ENCODE measurements at regions not wholly inside any gene's neighbourhood (a gene's known extent, or its start where the extent isn't known, plus 50 kb on each side); places are given as distances from the start of the nearest gene placed in this dataset.
"Not testable (repeated sequence)": the region's sequence is repeated elsewhere in the genome, so short reads cannot be mapped to it uniquely, and the experiment has no call there.

DNA sequence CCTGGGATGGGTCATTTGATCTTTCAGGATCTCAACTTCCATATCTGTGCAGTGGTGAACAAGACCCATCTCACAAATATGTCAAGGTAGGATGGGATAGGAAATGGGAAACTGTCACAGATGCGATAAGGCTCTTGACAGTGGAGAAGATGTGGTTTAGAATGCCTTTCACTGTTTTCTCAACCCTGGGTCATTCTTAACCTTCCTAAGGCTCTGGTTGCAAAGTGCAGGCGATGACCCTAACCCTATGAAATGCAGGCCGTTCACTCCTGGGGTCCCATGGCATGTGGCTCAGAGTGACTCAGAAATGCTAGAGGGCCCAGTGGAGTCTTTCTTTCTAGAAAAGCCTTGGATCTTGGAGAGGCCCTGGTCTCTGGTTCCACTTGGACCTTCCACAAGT lies 61.7 kb downstream of the FOXA2 start:
- WGBS, 4 donors: 73 to 86% (median 81%) methylated on average over 3 of the region's 3 CpGs
- Histone ChIP-seq H3K9me3 (replicated peaks in 1 of 3) (no peaks in the 10 kb centered on the region), H3K4me1 (replicated peaks in 1 of 2) (no peaks in the 10 kb centered on the region), H3K27ac (no peak overlapping the region), H3K36me3 (replicated peaks in 1 of 2) (no peaks in the 10 kb centered on the region), H3K27me3 (no peaks in the 10 kb centered on the region), H3K4me3 (no peak overlapping the region)
- TF ChIP-seq, protein P1, sequence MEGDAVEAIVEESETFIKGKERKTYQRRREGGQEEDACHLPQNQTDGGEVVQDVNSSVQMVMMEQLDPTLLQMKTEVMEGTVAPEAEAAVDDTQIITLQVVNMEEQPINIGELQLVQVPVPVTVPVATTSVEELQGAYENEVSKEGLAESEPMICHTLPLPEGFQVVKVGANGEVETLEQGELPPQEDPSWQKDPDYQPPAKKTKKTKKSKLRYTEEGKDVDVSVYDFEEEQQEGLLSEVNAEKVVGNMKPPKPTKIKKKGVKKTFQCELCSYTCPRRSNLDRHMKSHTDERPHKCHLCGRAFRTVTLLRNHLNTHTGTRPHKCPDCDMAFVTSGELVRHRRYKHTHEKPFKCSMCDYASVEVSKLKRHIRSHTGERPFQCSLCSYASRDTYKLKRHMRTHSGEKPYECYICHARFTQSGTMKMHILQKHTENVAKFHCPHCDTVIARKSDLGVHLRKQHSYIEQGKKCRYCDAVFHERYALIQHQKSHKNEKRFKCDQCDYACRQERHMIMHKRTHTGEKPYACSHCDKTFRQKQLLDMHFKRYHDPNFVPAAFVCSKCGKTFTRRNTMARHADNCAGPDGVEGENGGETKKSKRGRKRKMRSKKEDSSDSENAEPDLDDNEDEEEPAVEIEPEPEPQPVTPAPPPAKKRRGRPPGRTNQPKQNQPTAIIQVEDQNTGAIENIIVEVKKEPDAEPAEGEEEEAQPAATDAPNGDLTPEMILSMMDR (IDR thresholded peaks at IDR 0.05): no peak
- no peak for TF ChIP-seq POLR2A (IDR thresholded peaks at IDR 0.05)
- no peak for DNase-seq
- intact Hi-C loops (cut with DNase I): no loop called here

DNA sequence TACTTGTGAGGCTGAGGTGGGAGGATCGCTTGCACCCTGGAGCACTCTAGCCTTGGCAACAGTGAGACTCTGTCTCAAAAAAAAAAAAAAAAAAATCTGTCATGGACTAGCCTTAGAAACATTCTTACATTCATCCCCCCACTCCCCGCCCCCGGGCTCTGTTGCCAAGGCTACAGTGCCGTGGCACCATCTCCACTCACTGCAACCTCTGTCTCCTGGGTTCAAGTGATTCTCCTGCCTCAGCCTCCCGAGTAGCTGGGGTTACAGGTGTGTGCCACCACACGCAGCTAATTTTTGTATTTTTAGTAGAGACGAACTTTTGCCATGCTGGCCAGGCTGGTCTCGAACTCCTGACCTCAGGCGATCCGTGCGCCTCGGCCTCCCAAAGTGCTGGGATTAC lies 62.4 kb downstream of the FOXA2 start:
- H3K27ac ChIP-seq; H3K4me1 ChIP-seq (replicated peaks in 1 of 2); H3K9me3 ChIP-seq (replicated peaks in 1 of 3); intact Hi-C loops (cut with DNase I); DNase-seq; H3K27me3 ChIP-seq; H3K4me3 ChIP-seq; H3K36me3 ChIP-seq (replicated peaks in 1 of 2): not testable (repeated sequence)
- 82 to 89% (median 86%) methylated on average over 12 of the region's 12 CpGs for WGBS, 4 donors

DNA sequence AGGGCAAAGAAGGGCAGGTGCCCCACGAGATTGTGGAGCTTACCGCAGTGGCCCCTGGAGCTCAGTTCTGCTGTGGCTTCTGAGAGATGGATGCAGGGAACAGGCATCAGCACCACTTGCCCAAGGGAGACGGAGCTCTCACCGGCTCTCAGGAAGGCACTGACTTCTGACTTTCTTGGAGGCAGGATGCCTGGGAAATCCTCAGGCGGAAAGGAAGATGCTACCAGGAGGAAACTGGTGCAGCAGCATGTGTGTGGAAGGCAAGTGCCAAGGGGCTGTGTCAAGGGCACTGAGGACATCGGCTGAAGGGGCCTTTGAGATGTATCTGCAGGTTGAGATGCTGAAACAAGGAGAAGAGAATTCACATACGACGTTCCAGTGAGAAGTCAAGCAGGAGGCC lies 64.0 kb downstream of the FOXA2 start:
- intact Hi-C loops (cut with DNase I): no loop called here
- Histone ChIP-seq H3K36me3 (replicated peaks in 1 of 2) (no peaks in the 10 kb centered on the region), H3K4me1 (replicated peaks in 1 of 2) (no peaks in the 10 kb centered on the region), H3K4me3 (no peak overlapping the region), H3K27ac (no peak overlapping the region), H3K27me3 (no peaks in the 10 kb centered on the region), H3K9me3 (replicated peaks in 1 of 3) (no peaks in the 10 kb centered on the region)
- no peak for DNase-seq
- no peak for TF ChIP-seq POLR2A (IDR thresholded peaks at IDR 0.05)
- TF ChIP-seq, protein P1 (IDR thresholded peaks at IDR 0.05): no peak
- 71 to 78% (median 77%) methylated on average over 8 of the region's 8 CpGs for WGBS, 4 donors

DNA sequence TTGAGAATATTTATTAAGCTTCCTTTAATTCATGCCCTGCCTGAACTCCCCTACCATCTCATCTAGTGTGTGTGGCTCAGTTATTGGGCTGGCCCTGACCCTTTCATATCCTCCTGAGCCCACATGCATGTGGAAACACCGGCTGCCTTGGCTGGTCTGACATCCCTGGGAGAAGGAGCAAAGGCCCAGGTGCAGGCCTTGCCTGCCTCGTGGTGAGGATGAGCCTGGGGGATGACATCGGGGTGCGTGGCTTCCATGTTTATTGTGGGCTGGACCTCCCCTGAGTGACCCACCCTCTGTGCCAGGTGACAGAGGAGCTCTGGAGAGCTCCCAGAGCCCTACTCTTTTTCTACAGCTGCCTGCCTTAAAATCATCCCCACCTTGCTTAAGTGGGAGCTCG lies 69.1 kb downstream of the FOXA2 start:
- Histone ChIP-seq H3K9me3 (replicated peaks in 1 of 3) (no peaks in the 10 kb centered on the region), H3K4me3 (no peak overlapping the region), H3K27ac (no peak overlapping the region), H3K4me1 (replicated peaks in 1 of 2) (no peaks in the 10 kb centered on the region), H3K36me3 (replicated peaks in 1 of 2) (no peaks in the 10 kb centered on the region), H3K27me3 (no peaks in the 10 kb centered on the region)
- no peak for TF ChIP-seq POLR2A (IDR thresholded peaks at IDR 0.05)
- TF ChIP-seq, protein P1 (IDR thresholded peaks at IDR 0.05): no peak
- DNase-seq: no peak
- 77 to 82% (median 79%) methylated on average over 1 to 5 of the region's 5 CpGs for WGBS, 4 donors
- intact Hi-C loops (cut with DNase I): no loop called here

DNA sequence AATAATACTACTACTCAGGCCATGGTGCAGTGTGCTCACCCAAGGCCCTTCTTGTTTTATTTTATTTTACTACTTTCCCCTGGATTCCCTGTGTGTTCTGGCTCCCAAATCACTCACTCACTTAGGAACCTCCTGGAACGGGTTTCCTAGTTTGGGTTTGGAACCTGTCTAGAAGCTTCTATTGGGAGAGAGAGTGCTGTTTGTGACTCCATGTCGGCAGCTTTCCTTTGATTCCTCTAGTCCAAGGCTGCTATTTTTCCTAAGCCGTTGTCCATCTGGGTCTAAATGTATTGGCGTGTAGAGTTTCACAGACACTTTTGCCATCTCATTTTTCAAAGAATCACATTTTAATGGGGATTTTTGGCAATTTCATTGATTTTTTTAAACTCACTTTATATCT lies 70.8 kb downstream of the FOXA2 start:
- Histone ChIP-seq H3K27me3 (no peaks in the 10 kb centered on the region), H3K27ac (no peak overlapping the region), H3K9me3 (replicated peaks in 1 of 3) (no peaks in the 10 kb centered on the region), H3K36me3 (replicated peaks in 1 of 2) (no peaks in the 10 kb centered on the region), H3K4me1 (replicated peaks in 1 of 2) (no peaks in the 10 kb centered on the region), H3K4me3 (no peak overlapping the region)
- TF ChIP-seq, protein P1 (IDR thresholded peaks at IDR 0.05): no peak
- no peak for TF ChIP-seq POLR2A (IDR thresholded peaks at IDR 0.05)
- intact Hi-C loops (cut with DNase I): no loop called here
- no peak for DNase-seq
- 70 to 85% (median 73%) methylated on average over 4 of the region's 4 CpGs for WGBS, 4 donors
